ENCODE measurements at regions not wholly inside any gene's neighbourhood (a gene's known extent, or its start where the extent isn't known, plus 50 kb on each side); places are given as distances from the start of the nearest gene placed in this dataset.
"Not testable (repeated sequence)": the region's sequence is repeated elsewhere in the genome, so short reads cannot be mapped to it uniquely, and the experiment has no call there.

DNA sequence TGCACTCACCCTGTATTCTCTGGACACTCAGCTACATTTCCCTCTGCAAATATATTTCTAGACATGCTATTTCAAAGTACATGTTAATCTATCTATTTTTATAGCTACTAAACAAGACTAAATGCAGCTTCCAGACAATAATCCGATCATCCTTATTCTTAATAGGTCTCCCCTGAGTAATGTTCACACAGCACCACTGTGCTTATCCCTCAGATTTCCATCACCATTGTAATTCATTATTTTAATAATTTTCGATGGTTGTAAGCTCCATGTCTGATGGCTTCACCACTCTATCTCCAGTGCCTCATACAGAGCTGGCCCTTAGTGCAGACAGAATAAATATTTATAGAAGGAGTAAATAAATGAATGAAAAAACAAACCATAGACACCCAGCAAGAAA, 117.5 kb downstream of the ANXA2 start:
- no peak for DNase-seq

DNA sequence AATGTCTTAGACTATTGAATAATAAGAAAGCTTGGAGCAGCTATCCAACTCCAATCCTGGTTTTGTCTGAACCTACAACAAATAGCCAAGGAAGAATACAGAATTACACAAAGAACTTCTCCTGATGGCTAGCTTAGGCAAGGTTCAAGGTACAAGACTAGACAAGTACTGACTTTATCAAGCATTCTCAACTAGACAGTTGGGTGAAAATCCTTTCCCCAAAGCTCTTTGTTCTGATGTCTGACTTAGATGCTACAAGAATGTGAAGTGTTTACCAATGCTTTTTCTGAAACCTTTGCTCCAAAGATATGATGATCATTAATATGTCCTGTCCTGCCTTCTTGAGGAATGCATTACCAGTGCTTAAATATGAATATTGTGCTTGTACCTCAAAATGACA, 113.8 kb downstream of the ANXA2 start:
- no peak for DNase-seq

DNA sequence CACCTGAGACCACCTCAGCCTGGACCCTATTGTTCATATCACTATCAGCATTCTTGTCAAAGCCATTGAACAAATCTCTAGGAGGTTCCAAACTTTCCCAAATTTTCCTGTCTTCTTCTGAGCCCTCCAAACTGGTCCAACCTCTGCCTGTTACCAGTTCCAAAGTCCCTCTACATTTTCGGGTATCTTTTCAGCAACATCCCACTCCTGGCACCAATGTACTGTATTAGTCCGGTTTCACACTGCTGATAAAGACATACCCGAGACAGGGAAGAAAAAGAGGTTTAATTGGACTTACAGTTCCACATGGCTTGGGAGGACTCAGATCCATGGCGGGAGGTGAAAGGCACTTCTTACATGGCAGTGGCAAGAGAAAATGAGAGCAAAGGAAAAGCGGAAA, 101.9 kb downstream of the ANXA2 start:
- DNase-seq, result not testable (repeated sequence)

GRCh38 chr15:60297047-60297446, 100.7 kb downstream of the ANXA2 start:
- no peak for DNase-seq

Data from NCI-H1105 (cell line).